NT2/D1 (cell line): ENCODE measurements at regions not wholly inside any gene's neighbourhood (a gene's known extent, or its start where the extent isn't known, plus 50 kb on each side); places are given as distances from the start of the nearest gene placed in this dataset.

Experiments
- DNase-seq: peaks from one replicate; pipeline ENCODE4 v3.0.0-alpha.2; 2011; ENCODE audit warnings: low read depth, low spot score
- H3K27me3 ChIP-seq: 2 replicates; pipeline ENCODE4 v1.6.0; 2011; ENCODE audit warnings: mild to moderate bottlenecking; ENCODE audit not compliant: insufficient read length, insufficient read depth
- H3K36me3 ChIP-seq: 2 replicates; pipeline ENCODE4 v1.6.1; 2011; ENCODE audit warnings: mild to moderate bottlenecking, low read length, mixed read lengths; ENCODE audit not compliant: insufficient read depth, insufficient read length
- H3K4me1 ChIP-seq: 2 replicates; pipeline ENCODE4 v1.5.1; 2011; ENCODE audit not compliant: insufficient read depth, insufficient read length
- H3K4me3 ChIP-seq: 2 replicates; pipeline ENCODE4 v1.5.1; 2011; ENCODE audit warnings: low read depth; ENCODE audit not compliant: insufficient read length
- H3K9ac ChIP-seq: 2 replicates; pipeline ENCODE4 v1.6.0; 2011; ENCODE audit warnings: low read depth; ENCODE audit not compliant: insufficient read length
- H3K9me3 ChIP-seq: 2 replicates; pipeline ENCODE4 v1.5.1; 2011; ENCODE audit warnings: mild to moderate bottlenecking, low read length; ENCODE audit not compliant: insufficient read depth
- SUZ12 ChIP-seq: IDR thresholded peaks from 2 replicates; pipeline ENCODE4 v1.6.1; 2011; ENCODE audit not compliant: insufficient read length, insufficient read depth; ENCODE audit errors: extremely low read depth
- YY1 ChIP-seq: IDR thresholded peaks from 2 replicates; pipeline ENCODE4 v1.6.1; 2011; ENCODE audit not compliant: insufficient read length, insufficient read depth
- ZNF274 ChIP-seq: IDR thresholded peaks from 2 replicates; pipeline ENCODE4 v1.6.1; 2011; ENCODE audit warnings: mild to moderate bottlenecking, low read depth, low read length

- H3K4me1 ChIP-seq: no peaks in the 10 kb centered on the region
- H3K9ac ChIP-seq: no peak overlapping the region
- no peak for DNase-seq
- no peaks in the 10 kb centered on the region for H3K36me3 ChIP-seq
- no peak overlapping the region for H3K4me3 ChIP-seq
- no peak for TF ChIP-seq YY1
- no peak for TF ChIP-seq SUZ12
- no peak for TF ChIP-seq ZNF274
- H3K27me3 ChIP-seq: no peaks in the 10 kb centered on the region
- no peaks in the 10 kb centered on the region for H3K9me3 ChIP-seq
Observed at GRCh38 chr4:177087499-177087898, 222.2 kb upstream of the NEIL3 start.

- TF ChIP-seq SUZ12 (no peak), YY1 (no peak), ZNF274 (no peak)
- DNase-seq: no peak
- no peaks in the 10 kb centered on the region for H3K36me3 ChIP-seq
- no peak overlapping the region for H3K4me3 ChIP-seq
- H3K27me3 ChIP-seq: no peaks in the 10 kb centered on the region
- H3K9me3 ChIP-seq: no peaks in the 10 kb centered on the region
- H3K9ac ChIP-seq: no peak overlapping the region
- no peaks in the 10 kb centered on the region for H3K4me1 ChIP-seq
Observed at GRCh38 chr4:177091515-177091914, 218.2 kb upstream of the NEIL3 start.

GRCh38 chr4:177092807-177093206, 216.9 kb upstream of the NEIL3 start:
- H3K27me3 ChIP-seq: no peaks in the 10 kb centered on the region
- H3K36me3 ChIP-seq: no peaks in the 10 kb centered on the region
- DNase-seq: no peak
- no peak overlapping the region for H3K4me3 ChIP-seq
- no peak overlapping the region for H3K9ac ChIP-seq
- H3K4me1 ChIP-seq: no peaks in the 10 kb centered on the region
- H3K9me3 ChIP-seq: no peaks in the 10 kb centered on the region
- no peak for TF ChIP-seq SUZ12
- TF ChIP-seq ZNF274: no peak
- no peak for TF ChIP-seq YY1

GRCh38 chr4:177093964-177094363, 215.7 kb upstream of the NEIL3 start:
- DNase-seq: no peak
- Histone ChIP-seq H3K4me1 (no peaks in the 10 kb centered on the region), H3K4me3 (no peak overlapping the region), H3K36me3 (no peaks in the 10 kb centered on the region), H3K9ac (no peak overlapping the region), H3K27me3 (no peaks in the 10 kb centered on the region), H3K9me3 (no peaks in the 10 kb centered on the region)
- no peak for TF ChIP-seq YY1
- no peak for TF ChIP-seq SUZ12
- TF ChIP-seq ZNF274: no peak

GRCh38 chr4:177097291-177097690, 212.4 kb upstream of the NEIL3 start:
- no peaks in the 10 kb centered on the region for H3K27me3 ChIP-seq
- no peaks in the 10 kb centered on the region for H3K9me3 ChIP-seq
- TF ChIP-seq ZNF274 (no peak), YY1 (no peak), SUZ12 (no peak)
- H3K4me3 ChIP-seq: no peak overlapping the region
- no peaks in the 10 kb centered on the region for H3K4me1 ChIP-seq
- no peak overlapping the region for H3K9ac ChIP-seq
- no peak for DNase-seq
- H3K36me3 ChIP-seq: no peaks in the 10 kb centered on the region

GRCh38 chr4:177099211-177099610, 210.5 kb upstream of the NEIL3 start:
- Histone ChIP-seq H3K9ac (no peak overlapping the region), H3K27me3 (no peaks in the 10 kb centered on the region), H3K9me3 (no peaks in the 10 kb centered on the region), H3K4me3 (no peak overlapping the region), H3K36me3 (no peaks in the 10 kb centered on the region), H3K4me1 (no peaks in the 10 kb centered on the region)
- DNase-seq: no peak
- no peak for TF ChIP-seq ZNF274
- TF ChIP-seq YY1: no peak
- no peak for TF ChIP-seq SUZ12

- Histone ChIP-seq H3K27me3 (no peaks in the 10 kb centered on the region), H3K4me1 (no peaks in the 10 kb centered on the region), H3K4me3 (no peak overlapping the region), H3K9ac (no peak overlapping the region), H3K36me3 (no peaks in the 10 kb centered on the region), H3K9me3 (no peaks in the 10 kb centered on the region)
- no peak for DNase-seq
- TF ChIP-seq YY1 (no peak), SUZ12 (no peak), ZNF274 (no peak)
Observed at GRCh38 chr4:177100307-177100706, 209.4 kb upstream of the NEIL3 start.

GRCh38 chr4:177103619-177104018, 206.1 kb upstream of the NEIL3 start:
- H3K4me3 ChIP-seq: no peak overlapping the region
- H3K4me1 ChIP-seq: no peaks in the 10 kb centered on the region
- H3K9ac ChIP-seq: no peak overlapping the region
- H3K27me3 ChIP-seq: no peaks in the 10 kb centered on the region
- TF ChIP-seq YY1: no peak
- TF ChIP-seq SUZ12: no peak
- TF ChIP-seq ZNF274: no peak
- no peaks in the 10 kb centered on the region for H3K9me3 ChIP-seq
- no peaks in the 10 kb centered on the region for H3K36me3 ChIP-seq
- DNase-seq: no peak
